GM18499 (cell line): ENCODE measurements at regions not wholly inside any gene's neighbourhood (a gene's known extent, or its start where the extent isn't known, plus 50 kb on each side); places are given as distances from the start of the nearest gene placed in this dataset.

Experiments used
- ATAC-seq: cut with Tn5 transposase; IDR thresholded peaks from one replicate; pipeline ENCODE4 v1.9.1; 2021; ENCODE audit warnings: moderate number of reproducible peaks; ENCODE audit not compliant: insufficient read depth, unreplicated experiment

- ATAC-seq, result no peak
Observed at GRCh38 chr13:61052175-61052574, 363.5 kb downstream of the PCDH20 start.

GRCh38 chr13:61045251-61045650, 370.4 kb downstream of the PCDH20 start:
- no peak for ATAC-seq

- ATAC-seq, result no peak
Observed at GRCh38 chr13:61040181-61040580, 375.5 kb downstream of the PCDH20 start.

- ATAC-seq, result no peak
Observed at GRCh38 chr13:61039302-61039701, 376.3 kb downstream of the PCDH20 start.

- no peak for ATAC-seq
Observed at GRCh38 chr13:61036715-61037114, 378.9 kb downstream of the PCDH20 start.

GRCh38 chr13:61030445-61030844, 385.2 kb downstream of the PCDH20 start:
- no peak for ATAC-seq

GRCh38 chr13:61029064-61029463, 386.6 kb downstream of the PCDH20 start:
- no peak for ATAC-seq

GRCh38 chr13:61024046-61024445, 391.6 kb downstream of the PCDH20 start:
- no peak for ATAC-seq

- no peak for ATAC-seq
Observed at GRCh38 chr13:61021838-61022237, 393.8 kb downstream of the PCDH20 start.

GRCh38 chr13:61013796-61014195, 401.9 kb downstream of the PCDH20 start:
- ATAC-seq, result no peak

GRCh38 chr13:61010358-61010757, 405.3 kb downstream of the PCDH20 start:
- no peak for ATAC-seq

GRCh38 chr13:61002686-61003085, 413.0 kb downstream of the PCDH20 start:
- no peak for ATAC-seq

GRCh38 chr13:60990032-60990733, 425.5 kb downstream of the PCDH20 start:
- no peak for ATAC-seq

- no peak for ATAC-seq
Observed at GRCh38 chr13:60986301-60986700, 429.3 kb downstream of the PCDH20 start.

GRCh38 chr13:60981407-60981806, 434.2 kb downstream of the PCDH20 start:
- ATAC-seq, result no peak

GRCh38 chr13:60976367-60976766, 439.3 kb downstream of the PCDH20 start:
- ATAC-seq, result no peak

- no peak for ATAC-seq
Observed at GRCh38 chr13:60974296-60974695, 441.4 kb downstream of the PCDH20 start.

GRCh38 chr13:60973529-60973928, 442.1 kb downstream of the PCDH20 start:
- ATAC-seq, result no peak

- no peak for ATAC-seq
Observed at GRCh38 chr13:60970736-60971135, 444.9 kb downstream of the PCDH20 start.

GRCh38 chr13:60969656-60970055, 446.0 kb downstream of the PCDH20 start:
- ATAC-seq, result no peak

GRCh38 chr13:60959427-60959826, 456.2 kb downstream of the PCDH20 start:
- no peak for ATAC-seq

GRCh38 chr13:60957816-60958215, 457.8 kb downstream of the PCDH20 start:
- ATAC-seq, result no peak

- no peak for ATAC-seq
Observed at GRCh38 chr13:60945396-60945795, 470.3 kb downstream of the PCDH20 start.
